Renal cortical epithelial cell (primary cell): ENCODE measurements at regions not wholly inside any gene's neighbourhood (a gene's known extent, or its start where the extent isn't known, plus 50 kb on each side); places are given as distances from the start of the nearest gene placed in this dataset.

Experiments used
- DNase-seq: peaks from one replicate; pipeline ENCODE4 v3.0.0-alpha.2; 2011; ENCODE audit warnings: low read depth

GRCh38 chrX:36930491-36930890 is 77.7 kb upstream of the FAM47C start:
- DNase-seq, result no peak

GRCh38 chrX:36947214-36947613 is 61.0 kb upstream of the FAM47C start:
- no peak for DNase-seq

- DNase-seq, result no peak
Measured at GRCh38 chrX:36950495-36951253, 57.5 kb upstream of the FAM47C start.

GRCh38 chrX:36957425-36958328 is 50.5 kb upstream of the FAM47C start:
- DNase-seq, result peak; percentile 1
